HG03103 (cell line): ENCODE measurements at regions not wholly inside any gene's neighbourhood (a gene's known extent, or its start where the extent isn't known, plus 50 kb on each side); places are given as distances from the start of the nearest gene placed in this dataset.

Source experiments
- ATAC-seq: cut with Tn5 transposase; IDR thresholded peaks from one replicate; pipeline ENCODE4 v1.9.1; 2021; ENCODE audit warnings: low read depth; ENCODE audit not compliant: unreplicated experiment

- no peak for ATAC-seq
Measured at GRCh38 chr7:155920068-155920461, 107.8 kb upstream of the SHH start.

DNA sequence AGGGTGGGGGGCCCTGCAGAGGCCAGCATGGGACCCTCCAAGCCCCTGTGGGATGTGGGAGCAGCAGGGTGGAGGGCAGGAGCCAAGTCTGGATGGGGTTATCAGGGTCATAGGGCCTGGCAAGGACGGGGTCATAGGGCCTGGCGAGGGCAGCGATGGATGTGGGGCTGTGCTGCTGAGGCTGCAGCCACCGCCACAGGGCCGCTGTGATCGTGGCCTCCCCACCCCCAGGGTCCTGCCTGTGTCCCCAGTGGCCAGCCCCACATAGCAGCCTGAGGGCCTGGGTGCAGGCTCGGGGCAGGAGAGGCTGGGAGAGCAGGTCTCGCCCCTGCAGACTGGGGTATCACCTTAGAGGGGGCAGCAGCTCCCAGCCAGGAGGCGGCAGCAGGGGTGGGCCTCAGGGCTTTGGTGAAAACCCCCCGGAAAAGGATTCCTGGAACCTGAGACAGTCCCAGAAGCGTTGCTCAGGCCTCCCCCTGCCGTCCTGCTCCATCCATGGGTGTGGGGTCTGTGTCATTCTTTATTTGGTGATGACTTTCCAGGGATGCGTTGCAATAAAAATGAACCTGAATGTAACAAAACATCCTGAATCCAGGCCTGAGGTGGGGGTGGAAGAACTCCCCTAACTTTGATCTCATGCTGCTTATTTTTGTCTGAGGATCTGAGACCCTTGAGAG, 107.3 kb upstream of the SHH start:
- ATAC-seq, result no peak

DNA sequence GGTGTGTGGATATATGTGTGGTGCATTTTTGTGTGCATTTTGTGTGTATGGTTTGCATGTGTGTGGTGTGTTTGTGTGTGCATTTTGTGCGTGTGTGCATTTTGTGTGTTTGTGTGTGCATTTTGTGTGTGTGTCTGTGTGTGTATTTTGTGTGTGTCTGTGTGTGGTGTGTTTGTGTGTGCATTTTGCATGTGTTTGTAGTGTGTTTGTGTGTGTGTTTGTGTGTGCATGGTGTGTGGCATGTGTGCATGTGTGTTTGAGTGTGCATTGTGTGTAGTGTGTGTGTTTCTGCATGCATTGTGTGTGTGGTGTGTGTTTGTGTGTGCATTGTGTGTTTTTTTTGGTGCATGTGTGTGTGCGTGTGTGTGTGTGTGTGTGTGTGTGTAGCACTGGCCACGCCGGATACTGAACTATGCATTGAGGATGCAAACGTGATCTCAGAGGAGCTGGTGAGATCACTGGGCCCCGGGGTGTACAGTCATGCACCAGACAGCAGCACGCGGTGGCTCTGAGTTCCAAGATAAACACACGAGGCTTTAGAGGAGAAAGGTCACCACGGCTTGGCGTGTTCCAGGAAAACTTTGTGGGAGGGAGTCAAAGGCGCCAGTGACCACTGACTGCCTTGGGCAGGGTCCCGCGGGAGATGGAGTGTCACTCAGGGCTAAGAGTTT, 106.6 kb upstream of the SHH start:
- no peak for ATAC-seq

DNA sequence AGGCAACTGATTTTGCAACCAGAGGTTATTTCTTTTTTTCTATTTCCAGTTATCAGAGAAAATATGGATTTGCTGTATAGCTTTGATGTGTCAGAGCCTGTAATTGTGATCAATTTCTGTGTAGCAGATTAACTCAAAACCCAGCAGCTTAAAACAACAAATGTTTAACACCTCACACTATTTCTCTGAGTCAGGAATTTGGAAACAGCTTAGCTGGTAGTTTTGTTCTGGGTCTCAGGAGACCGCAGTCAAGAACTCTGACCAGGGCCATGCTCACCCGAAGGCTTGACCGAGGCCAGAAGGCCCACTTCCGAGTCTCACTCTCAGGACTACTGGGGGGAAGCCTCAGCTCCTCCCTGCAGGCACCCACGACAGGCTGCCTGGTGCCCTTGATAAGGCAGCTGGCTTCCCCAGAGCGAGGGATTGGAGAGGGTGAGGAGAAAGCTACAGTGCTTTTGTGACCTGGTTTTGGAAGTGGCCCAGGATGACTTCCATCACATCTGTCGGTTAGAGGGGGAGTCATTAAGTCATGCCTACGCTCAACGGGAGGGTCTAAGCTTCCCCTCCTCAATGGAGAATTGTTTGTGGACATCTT, 105.7 kb upstream of the SHH start:
- no peak for ATAC-seq

DNA sequence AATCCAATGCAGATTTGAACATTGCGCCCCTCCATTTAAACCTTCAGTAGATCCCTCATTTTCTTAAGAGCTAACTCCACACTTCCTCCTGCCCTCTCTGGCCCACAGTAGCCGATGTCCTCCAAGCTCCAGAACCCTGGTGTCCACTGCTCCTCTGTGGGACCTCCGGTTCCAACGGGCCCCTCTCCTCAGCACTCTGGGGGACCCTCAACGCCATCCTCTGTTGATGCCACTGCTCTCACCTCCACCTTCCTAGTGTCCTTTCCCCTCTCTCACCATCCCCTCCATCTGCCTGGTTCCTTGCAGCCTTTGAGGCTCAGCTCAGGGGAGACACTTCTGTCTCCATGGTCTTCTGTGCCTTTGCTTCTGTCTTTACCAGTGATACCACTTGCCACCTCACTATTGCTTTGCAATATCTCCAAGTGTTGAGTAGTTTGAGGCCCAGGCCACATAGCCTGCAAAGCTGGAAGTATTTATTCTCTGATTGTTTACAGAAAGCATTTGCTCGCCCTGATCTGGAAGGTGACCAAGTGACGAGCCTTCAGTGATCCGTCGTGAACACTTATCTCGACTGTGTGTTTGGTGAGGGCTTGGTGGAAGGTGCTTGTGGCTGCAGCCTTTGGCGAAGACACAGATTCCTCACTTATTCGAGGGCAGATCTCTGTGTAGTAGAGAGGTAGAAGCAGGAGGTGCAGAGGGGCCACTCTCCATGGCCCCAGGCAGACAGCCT, 104.8 kb upstream of the SHH start:
- ATAC-seq, result no peak

DNA sequence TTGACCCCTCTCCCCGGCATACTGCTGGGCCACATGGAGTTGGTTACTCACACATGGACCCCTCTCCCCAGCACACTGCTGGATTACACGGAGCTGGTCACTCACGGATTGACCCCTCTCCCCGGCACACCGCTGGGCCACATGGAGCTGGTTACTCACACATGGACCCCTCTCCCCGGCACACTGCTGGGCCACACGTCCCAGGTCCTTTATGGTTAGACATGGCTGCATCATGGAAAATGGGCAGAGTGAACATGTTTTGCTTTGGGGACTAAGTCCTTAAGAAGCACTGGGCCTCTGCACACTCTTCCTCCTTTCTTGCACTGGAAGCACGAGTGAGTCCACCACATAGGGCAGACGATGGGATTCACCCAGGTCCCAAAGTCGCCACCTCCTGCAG, 102.1 kb upstream of the SHH start:
- no peak for ATAC-seq

DNA sequence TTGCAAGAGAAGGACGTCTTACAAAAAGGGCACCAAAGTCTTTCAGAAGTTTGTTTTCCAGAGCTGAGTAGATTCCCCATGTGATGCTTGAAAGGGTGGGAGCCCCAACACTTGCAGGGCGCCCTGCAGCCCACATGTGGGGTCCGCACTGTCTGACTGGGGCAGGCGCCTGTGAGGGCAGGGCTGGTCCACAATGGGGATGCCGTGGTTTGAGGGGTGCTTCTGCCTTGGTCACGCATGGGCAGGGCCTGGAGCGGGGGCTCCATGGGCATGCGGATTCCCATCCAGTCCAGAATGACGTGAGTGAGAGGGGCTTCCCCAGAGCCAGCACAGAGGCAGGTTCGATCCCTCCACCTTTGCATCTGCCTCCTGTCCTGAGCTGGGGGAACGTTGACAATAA, 101.5 kb upstream of the SHH start:
- no peak for ATAC-seq

DNA sequence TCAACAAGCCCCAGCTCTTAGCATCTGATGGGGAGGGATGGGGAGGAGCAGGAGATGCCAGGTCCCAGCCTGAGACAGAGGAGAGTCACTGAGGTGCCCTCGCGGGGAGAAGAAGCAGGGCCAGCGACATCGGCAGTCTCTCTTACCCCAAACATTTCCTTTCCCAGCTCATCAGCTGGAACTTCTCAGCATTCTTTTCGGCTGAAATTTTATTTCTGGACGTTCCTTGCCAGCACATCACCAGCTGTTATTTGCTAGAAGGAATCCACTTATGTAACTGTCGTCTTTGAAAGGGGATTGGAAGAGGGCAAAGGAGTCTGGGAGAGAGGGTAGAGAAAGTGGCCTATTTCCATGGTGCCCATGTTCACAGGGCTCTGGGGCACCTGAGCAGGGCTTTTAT, 101.0 kb upstream of the SHH start:
- ATAC-seq, result no peak

- ATAC-seq, result no peak
Measured at GRCh38 chr7:155911471-155912105, 99.3 kb upstream of the SHH start.

DNA sequence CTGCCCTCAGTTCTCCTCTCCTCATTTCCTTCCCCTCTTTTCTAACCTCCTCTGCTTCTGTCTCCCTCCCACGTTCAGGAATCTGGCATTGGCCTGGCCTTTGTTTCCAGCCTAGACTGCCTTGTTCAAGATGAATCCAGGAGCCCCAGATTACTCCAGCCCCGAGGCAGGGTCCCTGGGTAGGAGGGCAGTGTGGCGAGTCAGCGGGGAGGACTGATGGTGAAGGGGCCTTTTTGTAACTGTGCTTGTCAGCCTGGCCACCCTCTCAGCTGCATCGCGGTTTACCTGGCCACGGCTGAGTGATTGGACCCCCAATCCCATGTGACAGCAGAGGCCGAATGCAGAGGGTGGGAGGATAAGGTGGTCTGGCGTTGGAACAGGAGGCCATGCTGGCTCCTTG, 96.1 kb upstream of the SHH start:
- no peak for ATAC-seq

DNA sequence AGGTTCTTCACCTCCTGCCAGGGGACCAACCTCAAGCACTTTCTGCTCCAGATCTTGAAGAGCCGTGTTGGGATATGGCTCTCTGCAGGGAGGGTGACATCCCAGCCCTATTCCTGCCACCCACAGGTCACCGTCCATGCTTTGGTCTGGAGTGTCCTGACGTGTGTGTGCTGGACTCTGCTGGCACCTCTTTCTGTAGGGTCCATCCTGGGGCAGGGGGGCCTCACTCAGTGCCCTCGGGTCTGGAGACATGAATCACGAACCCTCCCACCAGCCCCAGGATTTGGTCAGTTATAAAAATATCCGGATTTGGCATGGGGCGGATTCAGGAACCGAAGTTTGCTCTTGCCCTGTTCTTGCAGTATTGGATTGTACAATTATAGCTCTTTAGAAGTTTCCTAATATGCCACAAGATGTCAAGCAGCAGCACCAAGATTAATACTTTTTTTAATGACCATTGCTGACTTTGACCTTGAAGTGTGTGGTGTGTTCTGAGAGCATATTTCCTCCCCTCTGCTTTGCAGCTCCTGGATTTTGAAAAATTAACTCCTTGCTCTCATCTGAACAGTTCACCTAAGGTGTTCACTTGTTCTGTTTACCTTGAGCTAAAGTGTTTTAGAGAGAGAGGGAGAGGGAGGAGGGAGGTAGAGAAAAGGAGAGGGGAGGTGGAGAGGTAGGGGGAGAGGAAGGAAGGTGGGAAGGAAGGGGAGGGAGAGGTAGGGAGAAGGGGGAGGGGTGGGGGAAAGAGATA, 95.4 kb upstream of the SHH start:
- ATAC-seq, result no peak

DNA sequence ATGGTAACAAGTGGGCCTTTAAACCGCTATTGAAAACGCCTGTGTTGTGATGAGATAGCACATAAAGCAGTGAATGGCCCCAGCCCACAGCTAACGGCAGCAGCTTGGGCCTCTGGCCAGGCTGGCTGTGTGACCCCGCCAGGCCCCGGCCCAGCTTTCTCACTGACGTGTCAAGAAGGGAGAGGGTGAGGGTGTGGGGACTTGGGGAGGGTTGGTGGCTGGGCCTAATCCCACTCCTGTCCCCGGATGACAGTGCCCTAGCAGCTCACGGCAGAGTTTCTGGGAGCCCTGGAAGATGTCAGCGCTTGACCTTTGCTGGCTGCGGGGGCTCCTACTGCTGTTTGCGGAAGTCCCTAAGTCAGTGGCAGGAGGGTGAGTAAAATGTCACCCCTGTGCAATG, 88.9 kb upstream of the SHH start:
- no peak for ATAC-seq

GRCh38 chr7:155899596-155899995, 87.3 kb upstream of the SHH start:
- ATAC-seq, result no peak

DNA sequence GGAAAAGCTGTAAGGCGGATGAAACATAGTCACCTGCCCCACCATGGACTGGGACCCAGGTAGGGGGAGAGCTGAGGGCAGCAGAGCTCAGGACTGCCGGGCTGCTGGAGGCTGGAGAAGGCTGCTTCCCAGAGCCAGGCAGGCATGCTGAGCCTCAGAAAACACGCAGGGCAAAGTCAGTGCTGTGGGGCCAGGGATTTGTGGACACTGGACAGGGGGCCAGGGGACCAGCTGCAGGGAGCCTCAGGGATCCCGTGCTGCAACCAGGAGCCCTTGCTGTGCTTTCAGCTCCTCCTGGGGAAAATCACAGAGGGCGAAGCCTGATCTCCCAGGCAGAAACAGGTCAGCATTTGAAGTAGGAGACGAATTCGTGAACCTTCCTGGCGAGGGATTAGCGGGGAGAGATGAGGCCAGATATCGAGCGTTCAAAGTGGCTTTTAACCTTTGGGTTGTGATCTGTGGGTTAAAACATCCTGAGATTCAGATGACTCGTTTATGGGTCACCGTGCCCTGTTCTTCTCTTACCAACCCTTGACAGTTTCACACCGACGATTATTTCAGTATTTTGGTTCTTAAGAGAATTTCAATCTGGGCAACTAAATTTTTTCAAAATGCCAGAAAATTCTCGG, 85.6 kb upstream of the SHH start:
- no peak for ATAC-seq

DNA sequence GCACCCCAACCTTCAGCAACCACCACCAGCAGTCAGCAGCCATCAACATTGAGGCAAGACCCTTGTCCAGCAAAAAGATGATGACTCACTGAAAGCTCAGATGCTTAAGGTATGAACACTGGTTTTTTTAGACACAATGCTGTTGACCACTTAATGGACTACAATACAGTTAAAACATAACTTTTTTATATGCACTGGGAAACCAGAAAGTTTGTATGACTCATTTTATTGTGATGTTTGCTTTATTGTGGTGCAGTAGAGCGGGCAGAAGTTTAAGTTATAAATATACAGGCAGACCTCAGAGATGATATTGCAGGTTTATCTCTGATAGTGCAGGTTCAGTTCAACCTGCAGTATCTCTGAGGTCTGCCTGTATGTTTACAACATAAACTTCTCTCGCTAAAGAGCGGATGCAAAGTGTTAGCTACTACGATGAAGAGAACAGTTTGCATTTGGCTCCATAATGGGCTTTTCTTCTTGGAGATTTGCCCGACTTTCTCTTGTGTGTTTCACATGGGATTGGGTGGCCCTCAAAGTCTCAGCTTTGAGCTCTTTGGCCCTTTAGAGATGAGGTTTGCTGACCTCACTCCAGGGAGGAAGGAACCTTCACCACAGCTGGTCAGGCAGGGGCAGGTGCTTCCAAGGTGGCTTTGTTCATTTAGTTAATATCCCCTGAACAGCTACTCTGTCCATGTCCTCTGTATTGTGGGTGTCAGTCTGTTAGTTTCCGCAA, 84.4 kb upstream of the SHH start:
- no peak for ATAC-seq

DNA sequence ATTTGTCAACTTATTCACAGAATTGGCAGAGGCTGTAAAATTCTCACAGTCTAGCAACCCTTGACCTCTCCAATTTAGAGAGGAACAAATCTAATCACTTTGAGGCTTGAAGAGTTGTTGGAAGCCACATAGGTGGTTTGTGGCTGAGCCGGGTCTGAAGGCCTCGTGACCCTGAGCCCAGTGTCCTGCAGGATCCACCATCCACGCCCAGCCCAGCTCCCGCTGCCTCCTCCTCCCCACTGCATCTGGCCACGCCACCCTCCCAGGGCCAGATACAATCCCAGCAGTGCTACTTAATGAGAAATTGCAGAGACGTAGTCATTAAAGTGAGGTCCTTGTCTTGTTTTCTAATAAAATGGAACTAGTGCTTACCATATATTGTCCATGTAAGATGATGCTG, 81.4 kb upstream of the SHH start:
- ATAC-seq, result no peak

- no peak for ATAC-seq
Measured at GRCh38 chr7:155893176-155893575, 80.9 kb upstream of the SHH start.

- no peak for ATAC-seq
Measured at GRCh38 chr7:155889636-155890511, 77.6 kb upstream of the SHH start.
